Hippocampal formation (tissue), 2 donors: ENCODE measurements at regions not wholly inside any gene's neighbourhood (a gene's known extent, or its start where the extent isn't known, plus 50 kb on each side); places are given as distances from the start of the nearest gene placed in this dataset.
"Not testable (repeated sequence)": the region's sequence is repeated elsewhere in the genome, so short reads cannot be mapped to it uniquely, and the experiment has no call there.

Experiments
- DNase-seq, 2 donors: peaks; one replicate each; lab custom pipeline; 2025; lab: John Stamatoyannopoulos, UW

DNA sequence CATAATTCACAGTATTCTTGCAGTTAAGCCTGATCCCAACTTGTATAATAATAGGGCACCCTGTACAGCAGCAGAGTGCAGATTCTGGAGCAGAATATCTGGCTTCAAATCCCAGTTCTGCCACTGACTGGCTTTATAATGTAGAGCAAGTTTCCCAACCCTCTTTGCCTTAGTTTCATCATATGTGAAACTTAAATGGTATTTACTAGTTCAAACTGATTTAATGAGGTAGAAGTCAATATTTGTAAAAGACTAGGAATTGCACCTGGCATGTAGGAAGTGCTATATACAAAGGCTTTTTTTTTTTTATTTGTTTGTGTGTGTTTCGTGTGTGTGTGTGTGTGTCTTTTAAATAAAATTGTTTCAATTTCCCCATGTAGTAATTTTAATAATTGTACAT, 125.9 kb downstream of the CCER1 start:
- DNase-seq, result no peak

DNA sequence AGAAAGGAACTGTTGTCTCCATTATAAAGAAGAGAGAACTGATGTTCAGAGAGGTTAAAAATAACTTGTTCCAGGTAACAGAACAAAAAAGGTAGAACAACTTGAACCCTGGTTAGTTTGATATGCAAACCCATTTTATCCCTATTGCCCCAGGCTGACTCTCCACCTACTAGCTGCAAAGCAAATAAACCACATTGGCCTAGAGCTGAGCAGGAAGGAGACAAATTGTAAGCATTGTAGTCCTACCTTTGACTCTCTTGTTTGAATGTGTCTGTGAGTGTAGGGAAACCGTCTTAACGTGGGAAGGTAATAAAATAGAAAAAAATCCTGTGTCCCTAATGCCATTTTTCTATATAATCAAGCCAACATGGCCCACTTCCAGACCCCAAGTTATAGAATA, 126.4 kb downstream of the CCER1 start:
- no peak for DNase-seq

DNA sequence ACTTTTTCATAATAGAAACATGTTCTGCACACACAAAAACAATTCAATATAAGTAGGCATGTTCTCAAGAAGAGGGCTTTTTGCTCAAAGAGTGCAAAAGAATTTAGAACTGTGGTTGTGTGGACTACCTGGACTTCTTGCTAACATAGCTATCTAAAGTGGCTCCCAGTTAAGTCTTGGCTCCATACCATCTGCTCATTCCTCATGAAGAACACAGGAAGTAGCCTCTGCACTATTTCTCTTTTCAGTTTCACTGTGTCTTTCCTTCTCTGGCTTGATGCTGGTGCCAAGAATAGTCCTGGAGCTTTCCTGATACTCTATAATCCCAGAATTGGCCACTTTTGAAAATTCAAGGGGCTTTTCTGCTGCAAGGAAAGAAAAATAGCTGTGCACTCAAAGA, 127.4 kb downstream of the CCER1 start:
- DNase-seq, result no peak

DNA sequence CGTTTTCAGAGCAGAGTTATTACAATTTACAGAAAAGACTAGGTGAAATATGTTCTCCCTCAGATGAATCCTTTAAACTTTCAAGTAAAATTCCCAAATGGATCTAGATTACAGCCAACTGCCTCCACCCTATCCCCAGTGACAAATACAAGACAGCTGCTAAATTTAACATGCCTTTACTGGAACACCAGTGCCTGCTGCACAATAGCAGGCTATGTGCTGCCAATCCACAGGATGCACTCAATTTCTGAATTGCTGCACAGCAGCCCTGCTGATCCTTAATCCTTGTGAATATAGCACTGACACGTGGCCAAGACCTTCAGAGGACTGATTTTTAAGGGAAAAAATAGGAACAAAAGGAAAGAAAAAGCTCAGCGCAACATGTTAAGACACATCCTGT, 128.9 kb downstream of the CCER1 start:
- no peak for DNase-seq

DNA sequence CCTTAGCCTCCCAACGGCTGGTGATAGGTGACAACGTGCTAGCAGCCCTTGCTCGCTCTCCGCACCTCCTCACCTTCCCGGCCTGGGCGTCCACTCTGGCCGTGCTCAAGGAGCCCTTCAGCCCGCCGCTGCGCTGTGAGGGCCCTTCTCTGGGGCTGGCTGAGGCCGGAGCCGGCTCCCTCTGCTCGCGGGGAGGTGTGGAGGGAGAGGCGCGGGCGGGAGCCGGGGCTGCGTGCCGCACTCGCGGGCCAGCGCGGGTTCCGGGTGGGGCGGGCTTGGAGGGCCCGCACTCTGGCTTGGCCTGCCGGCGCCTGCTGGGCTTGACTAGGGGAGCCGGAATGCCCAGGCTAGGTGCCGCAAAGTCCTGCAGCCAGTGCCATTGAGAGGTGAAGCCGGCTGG, 131.1 kb downstream of the CCER1 start:
- DNase-seq, result no peak

DNA sequence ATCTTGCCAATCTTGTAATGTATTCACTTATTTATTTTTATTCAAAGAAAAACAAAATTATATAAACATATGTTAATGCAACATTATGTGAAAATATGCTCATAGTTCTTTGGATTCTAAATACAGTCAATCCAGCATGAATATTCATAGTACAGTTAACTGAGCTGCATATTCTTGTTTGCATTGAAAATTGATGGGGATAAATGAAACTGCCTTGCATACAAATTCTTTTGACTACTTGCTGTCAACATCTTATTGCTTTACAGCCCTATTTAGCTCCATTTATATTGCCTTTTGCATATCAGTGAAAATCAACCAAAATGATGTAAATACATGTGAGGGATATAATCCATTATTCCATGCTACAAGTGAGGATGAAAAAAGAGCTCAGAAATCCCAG, 135.3 kb downstream of the CCER1 start:
- no peak for DNase-seq

DNA sequence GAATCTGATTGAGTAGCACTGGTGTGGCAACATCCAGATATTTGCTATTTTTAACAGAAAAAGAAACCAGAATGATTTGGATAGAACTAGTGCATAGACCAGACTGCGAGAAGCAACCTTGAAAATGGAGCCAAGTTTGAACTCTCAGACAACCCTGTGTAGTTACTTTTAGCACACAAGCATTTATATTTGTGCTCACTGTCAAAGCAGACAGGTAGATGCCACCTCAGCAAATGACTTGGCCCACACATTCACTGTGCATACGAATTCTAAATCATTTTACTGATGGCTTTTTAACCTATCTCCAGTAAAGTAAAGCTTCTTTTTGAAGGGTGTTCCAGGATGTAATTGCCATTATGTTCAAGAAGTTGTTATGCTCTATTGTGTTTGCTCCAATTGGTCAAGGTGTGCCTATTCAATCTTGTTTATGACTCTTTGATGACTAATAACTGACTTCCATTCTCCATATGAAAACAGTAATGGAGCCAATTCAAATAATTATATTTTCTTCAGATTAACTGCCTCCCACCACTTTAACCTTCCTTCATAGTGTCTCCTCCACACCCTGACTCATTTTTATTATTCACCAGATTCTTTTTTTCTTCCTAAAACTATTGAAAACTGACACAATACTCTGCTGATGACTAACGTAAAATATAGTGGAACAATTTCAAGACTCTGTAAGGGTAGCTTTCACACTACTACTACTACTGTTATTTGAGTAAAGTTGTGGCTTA, 138.5 kb downstream of the CCER1 start:
- DNase-seq, result no peak

DNA sequence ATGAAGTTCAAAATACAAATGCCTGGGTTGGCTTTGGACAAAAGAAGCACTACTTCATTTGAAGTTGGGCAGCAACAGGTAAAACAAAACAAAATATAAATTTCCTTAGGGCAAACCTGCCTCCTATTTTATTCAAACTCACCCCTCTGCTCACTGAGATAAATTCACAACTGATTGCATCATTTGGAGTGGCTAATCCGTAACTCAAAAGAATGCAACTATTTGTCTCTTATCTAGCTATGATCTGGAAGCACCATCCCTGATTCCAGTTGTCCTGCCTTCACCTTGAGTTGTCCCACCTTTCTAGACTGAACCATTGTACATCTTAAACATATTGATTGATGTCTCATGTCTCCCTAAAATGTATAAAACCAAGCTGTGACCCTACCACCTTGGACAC, 145.0 kb downstream of the CCER1 start:
- no peak for DNase-seq

DNA sequence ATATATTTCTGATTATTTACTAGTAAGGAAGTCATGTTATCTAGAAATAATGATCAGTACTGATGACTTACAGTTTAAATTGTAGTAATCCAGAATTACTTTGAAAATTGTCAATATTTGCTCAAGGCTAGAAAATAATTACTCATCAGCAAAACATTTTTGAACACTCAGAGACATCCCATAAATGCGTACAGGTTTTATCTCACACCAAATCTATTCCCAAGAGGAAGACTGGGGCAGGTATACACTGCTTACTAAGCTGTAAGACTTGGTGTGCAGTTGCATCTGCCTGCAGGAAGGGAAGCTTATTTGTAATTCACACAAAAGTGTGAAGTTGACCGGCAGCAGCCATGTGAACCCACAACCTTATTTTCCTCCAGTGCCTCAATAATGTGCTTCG, 146.4 kb downstream of the CCER1 start:
- no peak for DNase-seq

DNA sequence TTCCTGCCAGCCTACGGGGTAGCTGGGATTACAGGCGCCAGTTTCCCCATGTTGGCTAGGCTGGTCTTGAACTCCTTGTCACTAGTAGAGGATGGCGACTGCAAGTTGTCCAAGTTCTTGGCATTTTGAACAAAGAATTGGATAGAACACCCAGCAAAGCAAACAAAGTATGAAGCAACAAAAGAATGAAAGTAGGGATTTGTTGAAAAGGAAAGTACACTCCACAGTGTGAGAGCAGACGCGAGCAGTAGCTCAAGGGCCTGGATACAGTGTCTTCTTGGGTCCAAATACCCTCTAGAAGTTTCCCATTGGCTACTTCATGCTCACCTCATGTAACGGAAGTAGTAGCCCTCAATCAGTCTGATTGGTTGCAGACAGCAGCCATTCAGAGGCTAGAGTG, 152.2 kb downstream of the CCER1 start:
- no peak for DNase-seq

DNA sequence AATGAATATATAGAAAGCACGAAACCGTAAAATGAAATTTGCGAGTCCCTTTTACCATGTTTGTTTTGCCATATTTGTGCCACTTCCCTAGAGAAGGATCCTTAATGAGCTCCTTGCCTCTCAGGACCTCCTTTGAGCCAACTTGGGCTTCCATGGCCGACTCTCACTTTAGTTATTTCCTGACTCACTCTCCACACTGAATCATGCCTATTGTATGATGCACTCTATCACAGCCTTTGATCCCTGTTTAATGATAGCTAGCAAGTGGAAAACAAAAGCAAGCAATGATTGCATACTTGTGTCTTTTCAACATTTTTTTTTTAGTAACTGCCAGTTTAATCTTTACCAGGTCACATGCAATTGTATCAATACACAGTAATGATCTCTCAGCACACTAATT, 153.2 kb downstream of the CCER1 start:
- no peak for DNase-seq

DNA sequence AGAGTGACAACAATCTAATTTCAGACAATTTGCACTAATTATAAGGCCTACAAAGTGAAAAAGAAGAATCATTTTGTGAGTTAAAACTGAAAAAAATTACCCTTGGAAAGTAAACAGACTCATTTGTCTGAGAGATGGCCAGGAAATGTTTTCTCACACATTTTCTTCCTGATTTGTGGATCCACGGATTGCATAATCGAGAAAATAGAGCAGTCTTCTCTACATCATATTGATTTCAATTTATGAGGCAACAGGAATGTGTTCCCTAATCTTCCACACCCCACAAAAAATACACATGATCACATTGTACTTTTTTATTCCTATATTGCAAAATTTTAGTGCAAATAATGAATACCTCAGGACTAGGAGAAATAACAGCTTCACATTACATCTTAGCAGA, 160.8 kb downstream of the CCER1 start:
- DNase-seq, result no peak

DNA sequence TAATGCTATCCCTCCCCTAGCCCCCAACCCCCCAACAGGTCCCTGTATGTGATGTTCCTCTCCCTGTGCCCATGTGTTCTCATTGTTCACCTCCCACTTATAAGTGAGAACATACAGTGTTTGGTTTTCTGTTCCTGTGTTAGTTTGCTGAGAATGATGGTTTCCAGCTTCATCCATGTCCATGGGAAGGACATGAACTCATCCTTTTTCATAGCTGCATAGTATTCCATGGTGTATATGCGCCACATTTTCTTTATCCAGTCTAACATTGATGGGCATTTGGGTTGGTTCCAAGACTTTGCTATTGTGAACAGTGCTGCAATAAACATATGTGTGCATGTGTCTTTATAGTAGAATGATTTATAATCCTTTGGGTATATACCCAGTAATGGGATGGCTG, 162.3 kb downstream of the CCER1 start:
- DNase-seq, result not testable (repeated sequence)

DNA sequence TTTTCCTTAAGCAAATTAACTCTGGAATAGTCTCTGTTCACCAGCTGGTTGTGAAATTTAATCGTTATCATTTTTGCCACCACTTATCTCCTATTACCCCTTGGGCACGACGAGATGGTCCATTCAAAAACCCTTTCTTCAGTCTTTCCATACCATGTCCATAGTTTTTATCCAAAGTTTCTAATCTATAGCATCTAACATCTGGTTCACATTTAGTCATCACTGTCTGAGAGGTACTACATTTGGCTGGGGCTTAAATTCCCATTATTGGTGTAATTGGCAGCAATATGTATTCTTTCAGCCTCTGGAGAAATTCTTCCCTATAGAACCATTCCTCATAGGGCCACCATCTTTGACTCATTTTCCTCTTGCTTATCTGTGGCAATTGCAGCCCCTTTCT, 163.5 kb downstream of the CCER1 start:
- DNase-seq, result no peak

DNA sequence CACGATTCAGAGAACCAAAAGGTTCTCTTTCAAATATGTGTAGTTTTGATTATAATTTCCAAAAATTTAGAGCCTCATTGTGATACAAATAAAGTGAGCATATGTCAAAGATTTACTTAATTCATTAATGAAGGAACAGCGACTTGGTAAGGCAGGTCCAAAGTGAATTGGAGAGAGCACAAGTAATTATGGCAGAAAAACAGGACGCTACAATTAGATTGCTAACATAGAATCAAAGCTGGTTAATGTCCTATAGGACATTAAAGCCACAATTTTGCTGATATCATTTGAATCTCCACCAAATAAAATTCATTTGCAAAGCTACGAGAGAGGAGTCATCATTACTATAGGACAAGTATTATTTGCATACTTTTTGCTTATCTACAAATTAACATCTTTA, 164.2 kb downstream of the CCER1 start:
- no peak for DNase-seq

DNA sequence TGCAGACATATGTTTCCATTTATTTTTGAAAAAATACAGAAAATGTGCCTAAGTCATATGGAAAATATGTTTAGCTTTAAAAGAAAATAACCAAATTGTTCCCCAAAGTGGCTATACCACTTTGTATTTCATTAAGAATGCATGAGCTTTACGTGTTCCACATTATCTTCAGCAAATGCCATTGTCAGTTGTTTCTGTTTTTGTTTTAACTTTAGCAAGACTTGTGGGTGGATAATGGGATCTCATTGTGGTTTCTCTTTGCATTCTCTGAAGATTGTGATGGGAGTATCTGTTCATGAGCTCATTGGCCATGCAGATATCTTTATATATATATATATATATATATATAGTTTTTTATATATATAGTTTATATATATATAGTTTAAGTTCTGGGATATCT, 181.5 kb downstream of the CCER1 start:
- no peak for DNase-seq

DNA sequence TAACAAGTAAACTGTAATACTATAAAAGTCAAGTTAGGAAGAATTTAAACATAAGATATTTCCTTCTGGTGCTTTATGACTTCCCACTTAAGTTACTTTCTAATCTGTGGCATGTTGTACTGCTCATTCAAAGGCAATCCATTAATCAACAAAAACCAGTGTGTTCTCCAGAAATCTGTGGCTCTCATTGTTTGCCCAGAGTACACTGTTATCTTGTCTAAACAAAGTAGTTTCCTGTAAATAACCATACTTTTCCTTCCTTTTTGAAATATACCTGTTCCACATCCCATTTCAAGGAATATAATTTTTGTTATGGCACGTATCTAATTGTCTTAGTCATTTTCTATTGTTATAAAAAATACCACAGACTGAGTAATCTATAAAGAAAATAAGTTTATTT, 184.1 kb downstream of the CCER1 start:
- DNase-seq, result no peak

DNA sequence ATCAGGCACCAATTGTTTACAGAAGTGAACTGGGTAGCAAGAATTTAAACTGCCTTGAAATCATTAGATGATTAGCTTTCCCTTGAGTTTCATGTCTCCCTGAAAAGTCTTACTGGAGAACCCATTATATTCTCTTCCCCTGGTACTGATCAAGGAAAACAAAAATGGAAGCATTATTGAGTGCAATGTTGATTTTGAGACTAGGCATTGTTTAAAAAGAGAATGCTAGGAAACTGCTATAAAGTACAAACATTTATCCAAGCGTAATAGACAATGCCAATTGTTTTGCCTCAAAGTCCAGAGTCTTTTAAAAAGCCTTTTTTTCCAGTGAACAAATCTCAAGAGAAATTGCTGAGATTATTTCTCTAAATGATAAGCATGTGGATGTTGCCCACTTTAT, 197.0 kb downstream of the CCER1 start:
- no peak for DNase-seq

DNA sequence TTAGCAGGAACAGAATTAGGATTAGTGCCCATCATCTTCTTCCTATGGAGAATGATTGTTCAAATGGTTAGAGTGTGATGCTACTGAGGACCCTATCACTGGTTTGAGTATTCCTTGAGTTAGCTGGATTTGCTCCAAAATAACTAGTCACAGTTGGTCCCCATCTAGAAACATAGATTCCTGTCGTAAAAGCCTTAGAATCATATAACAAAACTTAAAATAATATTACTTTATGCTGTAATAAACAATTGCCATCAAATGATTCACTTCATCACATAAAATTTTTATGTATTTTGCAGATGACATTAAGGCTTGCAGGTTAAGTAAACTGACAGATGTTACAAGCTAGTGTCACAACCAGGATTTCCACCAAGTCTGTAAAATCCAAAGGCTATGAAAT, 209.8 kb downstream of the CCER1 start:
- no peak for DNase-seq

DNA sequence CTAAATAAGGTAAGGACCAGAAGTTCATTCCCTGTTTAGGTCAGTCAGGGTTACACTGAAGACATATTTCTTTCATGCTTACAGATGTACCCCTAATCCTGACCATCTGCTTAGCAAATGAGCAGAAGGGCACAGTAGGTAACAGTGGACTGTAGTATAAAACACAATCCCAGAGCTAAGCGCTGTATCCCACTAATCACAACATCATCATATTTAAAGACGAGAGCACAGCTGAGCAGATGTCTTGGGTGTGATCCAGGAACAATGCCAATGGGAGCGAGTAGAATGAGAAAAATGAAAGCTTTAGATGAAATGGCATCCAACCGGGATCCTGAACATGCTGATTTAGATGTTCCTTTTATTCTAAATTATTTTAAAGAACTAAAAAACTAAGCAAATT, 213.4 kb downstream of the CCER1 start:
- no peak for DNase-seq

DNA sequence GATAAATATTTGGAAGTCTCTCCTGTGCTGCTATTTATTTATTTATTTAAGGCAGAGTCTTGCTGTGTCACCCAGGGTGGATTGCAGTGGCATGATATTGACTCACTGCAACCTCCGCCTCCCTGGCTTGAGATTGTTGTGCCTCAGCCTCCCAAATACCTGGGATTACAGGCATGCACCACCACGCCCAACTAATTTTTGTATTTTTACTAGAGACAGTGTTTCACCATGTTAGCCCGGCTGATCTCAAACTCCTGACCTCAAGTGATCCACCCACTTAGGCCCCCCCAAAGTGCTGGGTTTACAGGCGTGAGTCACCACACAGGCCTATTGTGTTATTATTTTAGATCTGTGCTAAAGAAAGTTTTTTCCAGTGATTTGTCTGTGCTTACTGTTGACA, 225.2 kb downstream of the CCER1 start:
- no peak for DNase-seq

DNA sequence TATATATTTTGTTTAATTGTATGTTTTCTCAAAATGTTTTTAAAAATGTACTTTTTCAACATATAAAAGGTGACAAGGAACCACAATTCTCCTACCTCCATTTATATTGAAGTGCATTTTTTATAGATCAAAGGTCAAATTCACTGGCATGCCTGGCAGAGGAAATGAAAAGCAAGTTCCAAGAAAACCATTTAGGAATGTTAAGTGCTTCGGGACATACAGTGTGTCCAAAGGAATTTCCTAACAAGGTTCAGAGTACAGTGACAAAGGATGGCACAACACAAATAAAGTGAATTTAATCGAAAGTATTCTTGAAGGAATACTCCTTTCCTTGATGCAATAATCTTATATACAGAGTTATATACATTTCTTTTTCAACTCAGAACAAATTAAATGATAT, 242.3 kb downstream of the CCER1 start:
- DNase-seq, result no peak

DNA sequence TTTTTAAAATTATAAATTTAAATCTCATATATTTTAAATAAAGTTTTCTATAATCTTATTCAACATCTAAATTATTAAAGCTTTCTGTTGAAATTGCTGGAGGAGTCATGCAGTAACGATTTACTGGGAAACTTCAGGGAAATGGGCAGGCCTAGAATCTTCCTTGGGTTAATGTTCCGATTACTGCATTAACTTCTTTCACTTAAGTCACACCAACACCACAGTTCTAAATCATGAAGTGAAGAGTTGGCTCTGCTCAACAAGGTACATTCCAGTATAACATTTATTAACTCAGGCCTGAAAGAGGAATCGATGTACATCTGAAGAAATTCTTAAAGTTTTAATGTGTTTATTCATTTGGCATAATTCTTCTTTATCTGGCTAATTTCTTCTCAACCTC, 244.3 kb downstream of the CCER1 start:
- no peak for DNase-seq

DNA sequence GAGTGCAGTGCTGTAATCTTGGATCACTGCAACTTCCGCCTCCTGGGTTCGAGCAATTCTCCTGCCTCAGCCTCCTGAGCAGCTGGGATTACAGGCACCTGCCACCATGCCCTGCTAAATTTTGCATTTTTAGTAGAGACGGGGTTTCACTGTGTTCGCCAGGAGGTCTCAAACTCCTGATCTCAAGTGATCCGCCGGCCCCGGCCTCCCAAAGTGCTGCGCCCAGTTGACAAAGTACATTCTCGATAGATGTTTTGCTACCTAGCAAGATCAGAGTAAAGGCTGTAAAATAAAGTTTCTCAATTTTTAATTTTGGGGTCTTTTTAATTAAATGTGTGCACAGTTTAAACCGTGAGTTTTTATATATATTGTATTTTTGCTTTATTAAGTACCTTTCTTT, 248.9 kb downstream of the CCER1 start:
- DNase-seq, result no peak

DNA sequence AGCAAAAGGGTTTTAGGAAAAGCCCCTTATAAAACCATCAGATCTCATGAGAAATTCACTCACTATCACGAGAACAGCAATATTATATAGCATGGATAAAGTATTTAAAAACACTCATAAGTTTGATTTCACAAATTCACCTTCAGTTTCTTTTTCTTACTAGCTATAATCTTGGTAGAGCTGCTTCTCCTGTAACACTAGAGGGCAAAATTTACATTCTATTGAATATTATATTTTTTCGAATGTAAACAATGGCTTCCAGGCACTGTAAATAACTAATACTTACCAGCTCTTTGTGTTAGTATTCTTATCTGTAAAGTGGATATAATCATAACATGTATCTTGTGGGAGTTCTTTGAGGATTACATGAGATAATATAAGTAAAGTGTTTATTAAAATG, 259.6 kb downstream of the CCER1 start:
- no peak for DNase-seq
